NCI-H146 treated with DMSO at 0.1 percent for 48 hours (cell line): ENCODE measurements at regions not wholly inside any gene's neighbourhood (a gene's known extent, or its start where the extent isn't known, plus 50 kb on each side); places are given as distances from the start of the nearest gene placed in this dataset.

ENCODE experiments used
- DNase-seq: peaks from one replicate; lab custom pipeline; 2025; ENCODE audit not compliant: unreplicated experiment; lab: John Stamatoyannopoulos, UW

GRCh38 chr9:10674586-10674985 lies 61.8 kb upstream of the PTPRD start:
- DNase-seq: no peak

GRCh38 chr9:10678010-10678409 lies 65.2 kb upstream of the PTPRD start:
- no peak for DNase-seq

- DNase-seq: no peak
Measured at GRCh38 chr9:10678790-10679189, 66.0 kb upstream of the PTPRD start.

- no peak for DNase-seq
Measured at GRCh38 chr9:10686943-10687342, 74.1 kb upstream of the PTPRD start.

GRCh38 chr9:10690546-10690945 lies 77.7 kb upstream of the PTPRD start:
- no peak for DNase-seq

GRCh38 chr9:10697044-10697443 lies 84.2 kb upstream of the PTPRD start:
- no peak for DNase-seq

- no peak for DNase-seq
Measured at GRCh38 chr9:10700291-10700690, 87.5 kb upstream of the PTPRD start.

- DNase-seq: no peak
Measured at GRCh38 chr9:10700915-10701314, 88.1 kb upstream of the PTPRD start.

- no peak for DNase-seq
Measured at GRCh38 chr9:10701906-10702305, 89.1 kb upstream of the PTPRD start.

GRCh38 chr9:10703139-10703538 lies 90.3 kb upstream of the PTPRD start:
- no peak for DNase-seq

- DNase-seq: no peak
Measured at GRCh38 chr9:10704720-10705119, 91.9 kb upstream of the PTPRD start.

- no peak for DNase-seq
Measured at GRCh38 chr9:10705383-10705782, 92.6 kb upstream of the PTPRD start.

- DNase-seq: no peak
Measured at GRCh38 chr9:10706788-10707187, 94.0 kb upstream of the PTPRD start.

GRCh38 chr9:10721301-10721700 lies 108.5 kb upstream of the PTPRD start:
- no peak for DNase-seq

- no peak for DNase-seq
Measured at GRCh38 chr9:10729213-10729612, 116.4 kb upstream of the PTPRD start.

GRCh38 chr9:10744669-10745068 lies 131.9 kb upstream of the PTPRD start:
- DNase-seq: no peak

GRCh38 chr9:10753474-10753873 lies 140.7 kb upstream of the PTPRD start:
- DNase-seq: no peak

GRCh38 chr9:10764481-10764880 lies 151.7 kb upstream of the PTPRD start:
- DNase-seq: no peak

GRCh38 chr9:10773136-10773535 lies 160.3 kb upstream of the PTPRD start:
- DNase-seq: no peak

GRCh38 chr9:10774051-10774450 lies 161.2 kb upstream of the PTPRD start:
- no peak for DNase-seq

- no peak for DNase-seq
Measured at GRCh38 chr9:10785255-10785654, 172.5 kb upstream of the PTPRD start.

GRCh38 chr9:10793306-10793705 lies 180.5 kb upstream of the PTPRD start:
- no peak for DNase-seq

GRCh38 chr9:10804486-10804885 lies 191.7 kb upstream of the PTPRD start:
- no peak for DNase-seq

- no peak for DNase-seq
Measured at GRCh38 chr9:10806868-10807267, 194.1 kb upstream of the PTPRD start.
